ENCODE measurements at regions not wholly inside any gene's neighbourhood (a gene's known extent, or its start where the extent isn't known, plus 50 kb on each side); places are given as distances from the start of the nearest gene placed in this dataset.

DNA sequence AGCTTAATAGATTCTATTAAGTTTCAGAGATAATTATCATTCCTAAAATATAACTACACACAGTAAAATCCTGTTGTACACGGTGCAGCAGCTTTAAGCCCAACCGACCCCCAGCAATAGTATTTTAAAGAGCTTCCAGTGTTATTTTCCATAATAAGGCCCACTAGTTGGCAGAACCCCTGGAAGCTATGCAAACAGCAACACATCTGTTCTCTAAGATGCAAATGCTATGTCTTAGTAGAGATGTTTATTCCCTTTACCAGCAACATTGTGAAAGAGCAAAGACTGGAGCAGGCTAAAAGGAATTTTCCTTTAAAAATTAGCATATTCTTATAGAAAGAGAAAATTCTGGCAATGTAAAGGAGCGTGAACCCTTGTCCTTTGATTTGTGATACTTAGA, 819.7 kb upstream of the ALCAM start:
- TF ChIP-seq ZNF274 (IDR thresholded peaks at IDR 0.05; ENCODE audit: low read depth, low read length) (no peak), YY1 (IDR thresholded peaks at IDR 0.05; ENCODE audit: insufficient read depth, insufficient read length) (no peak), SUZ12 (IDR thresholded peaks at IDR 0.05; ENCODE audit: extremely low read depth, insufficient read depth, insufficient read length) (no peak)
